HG03097 (cell line): ENCODE measurements at regions not wholly inside any gene's neighbourhood (a gene's known extent, or its start where the extent isn't known, plus 50 kb on each side); places are given as distances from the start of the nearest gene placed in this dataset.
"Not testable (repeated sequence)": the region's sequence is repeated elsewhere in the genome, so short reads cannot be mapped to it uniquely, and the experiment has no call there.

Experiments used
- ATAC-seq: cut with Tn5 transposase; IDR thresholded peaks from one replicate; pipeline ENCODE4 v1.9.1; 2021; ENCODE audit not compliant: unreplicated experiment, low FRiP score

GRCh38 chr13:109702030-109702597 lies 84.3 kb downstream of the IRS2 start:
- not testable (repeated sequence) for ATAC-seq

GRCh38 chr13:109700176-109700575 lies 86.2 kb downstream of the IRS2 start:
- no peak for ATAC-seq

GRCh38 chr13:109699628-109700071 lies 86.7 kb downstream of the IRS2 start:
- ATAC-seq: no peak

- ATAC-seq: no peak
These were observed 87.6 kb downstream of the IRS2 start for GRCh38 chr13:109698779-109699178.

- ATAC-seq: no peak
These were observed 88.4 kb downstream of the IRS2 start for GRCh38 chr13:109697936-109698335.

- no peak for ATAC-seq
These were observed 90.8 kb downstream of the IRS2 start for GRCh38 chr13:109695402-109696190.

GRCh38 chr13:109694972-109695371 lies 91.4 kb downstream of the IRS2 start:
- ATAC-seq: no peak

- no peak for ATAC-seq
These were observed 93.2 kb downstream of the IRS2 start for GRCh38 chr13:109693213-109693612.

GRCh38 chr13:109691689-109692088 lies 94.7 kb downstream of the IRS2 start:
- no peak for ATAC-seq

GRCh38 chr13:109687559-109688448 lies 98.6 kb downstream of the IRS2 start:
- no peak for ATAC-seq

GRCh38 chr13:109685203-109685602 lies 101.2 kb downstream of the IRS2 start:
- no peak for ATAC-seq

GRCh38 chr13:109684824-109685202 lies 101.6 kb downstream of the IRS2 start:
- ATAC-seq: no peak

GRCh38 chr13:109684084-109684823 lies 102.1 kb downstream of the IRS2 start:
- no peak for ATAC-seq

- no peak for ATAC-seq
These were observed 103.7 kb downstream of the IRS2 start for GRCh38 chr13:109682534-109683244.

- no peak for ATAC-seq
These were observed 105.5 kb downstream of the IRS2 start for GRCh38 chr13:109680930-109681329.

GRCh38 chr13:109680288-109680687 lies 106.1 kb downstream of the IRS2 start:
- no peak for ATAC-seq

- no peak for ATAC-seq
These were observed 107.9 kb downstream of the IRS2 start for GRCh38 chr13:109678459-109678858.

GRCh38 chr13:109677206-109677605 lies 109.2 kb downstream of the IRS2 start:
- no peak for ATAC-seq

- no peak for ATAC-seq
These were observed 112.9 kb downstream of the IRS2 start for GRCh38 chr13:109673477-109673876.

GRCh38 chr13:109672545-109672944 lies 113.8 kb downstream of the IRS2 start:
- ATAC-seq: no peak
